Limb (tissue), 2 donors: ENCODE measurements at regions not wholly inside any gene's neighbourhood (a gene's known extent, or its start where the extent isn't known, plus 50 kb on each side); places are given as distances from the start of the nearest gene placed in this dataset.

Source experiments
- DNase-seq, 2 donors: peaks; one replicate each; pipeline ENCODE4 v3.0.0-alpha.2; 2016; ENCODE audit errors: extremely low spot score in 2 of 2

GRCh38 chr13:26989957-26990713, 181.5 kb downstream of the USP12 start:
- DNase-seq = no peak

- no peak for DNase-seq
Observed at GRCh38 chr13:26989261-26989956, 182.2 kb downstream of the USP12 start.

- no peak for DNase-seq
Observed at GRCh38 chr13:26988059-26988769, 183.4 kb downstream of the USP12 start.

- DNase-seq = no peak
Observed at GRCh38 chr13:26987486-26988013, 184.1 kb downstream of the USP12 start.

- DNase-seq = peak; percentile 68 to 77
Observed at GRCh38 chr13:26985285-26985878, 186.2 kb downstream of the USP12 start.

GRCh38 chr13:26984337-26984736, 187.3 kb downstream of the USP12 start:
- no peak for DNase-seq

- DNase-seq = no peak
Observed at GRCh38 chr13:26983543-26984320, 187.9 kb downstream of the USP12 start.

GRCh38 chr13:26980099-26981031, 191.2 kb downstream of the USP12 start:
- no peak for DNase-seq

GRCh38 chr13:26979334-26979733, 192.3 kb downstream of the USP12 start:
- no peak for DNase-seq

- DNase-seq = no peak
Observed at GRCh38 chr13:26978081-26978860, 193.3 kb downstream of the USP12 start.

GRCh38 chr13:26977541-26977940, 194.1 kb downstream of the USP12 start:
- DNase-seq = no peak

GRCh38 chr13:26976313-26976712, 195.3 kb downstream of the USP12 start:
- DNase-seq = no peak

- no peak for DNase-seq
Observed at GRCh38 chr13:26973946-26974345, 197.7 kb downstream of the USP12 start.

- DNase-seq = no peak
Observed at GRCh38 chr13:26973295-26973694, 198.3 kb downstream of the USP12 start.

- DNase-seq = no peak
Observed at GRCh38 chr13:26971990-26972887, 199.4 kb downstream of the USP12 start.

GRCh38 chr13:26968431-26969341, 202.9 kb downstream of the USP12 start:
- no peak for DNase-seq
